Stomach (tissue), 8 donors: ENCODE measurements at regions not wholly inside any gene's neighbourhood (a gene's known extent, or its start where the extent isn't known, plus 50 kb on each side); places are given as distances from the start of the nearest gene placed in this dataset.

Experiments used
- DNase-seq, 2 donors: peaks; one replicate each; pipeline versions ENCODE4 v3.0.0 to v3.0.0-alpha.2; 2013 to 2019
- H3K27ac ChIP-seq, 5 donors: fragments of 200-600 bp in 4 of 5; sonication (generic) in 4 of 5; one replicate each; pipeline ENCODE4 v1.5.1; 2013 to 2019; ENCODE audit warnings: mild to moderate bottlenecking in 1 of 5, moderate library complexity in 1 of 5
- H3K27me3 ChIP-seq, 3 donors: fragments of 200-600 bp; sonication (generic); one replicate each; pipeline ENCODE4 v1.5.1; 2017 to 2019; ENCODE audit warnings: mixed run types in 1 of 3
- H3K36me3 ChIP-seq, 4 donors: fragments of 200-600 bp; sonication (generic); 1 replicate in 3 of 4; 2 replicates in 1 of 4; pipeline ENCODE4 v1.5.1; 2016 to 2019
- H3K4me1 ChIP-seq, 4 donors: fragments of 200-600 bp; sonication (generic); one replicate each; pipeline ENCODE4 v1.5.1; 2016 to 2019
- H3K4me3 ChIP-seq, 4 donors: fragments of 200-600 bp; sonication (generic) in 3 of 4; one replicate each; pipeline ENCODE4 v1.5.1; 2016 to 2019; ENCODE audit warnings: mild to moderate bottlenecking in 1 of 4
- H3K9me3 ChIP-seq, 4 donors: fragments of 200-600 bp; sonication (generic); one replicate each; pipeline ENCODE4 v1.5.1; 2016 to 2019
- CTCF ChIP-seq, 7 experiments: fragments of 450-650 bp in 4 of 7; fragments of 200-600 bp in 3 of 7; sonication (generic) in 3 of 7; IDR thresholded peaks; one replicate each; pipeline ENCODE4 v1.5.1; 2016 to 2019; ENCODE audit warnings: antibody characterized with exemption in 7 of 7, control low read depth in 2 of 7, mild to moderate bottlenecking in 1 of 7
- EP300 ChIP-seq: sonication (generic); formaldehyde crosslinking; IDR thresholded peaks from one replicate; pipeline ENCODE4 v1.6.1; 2017; ENCODE audit warnings: antibody characterized with exemption
- POLR2A ChIP-seq, 4 donors: fragments of 450-650 bp; IDR thresholded peaks; one replicate each; pipeline ENCODE4 v1.6.1; 2016; ENCODE audit warnings: antibody characterized with exemption in 4 of 4, control low read depth in 2 of 4, mild to moderate bottlenecking in 1 of 4, moderate library complexity in 1 of 4
- POLR2AphosphoS5 ChIP-seq, 3 donors: sonication (generic); formaldehyde crosslinking; IDR thresholded peaks; one replicate each; pipeline ENCODE4 v1.6.1; 2016; ENCODE audit warnings: antibody characterized with exemption in 3 of 3
- WGBS, 5 donors: extraction: QIAGEN DNeasy Blood & Tissue Kit in 3 of 5; methylation state at CpG; one replicate each; pipeline versions ENCODE4 v1.1.5 to v1.1.7; 2013 to 2018; 5-methylcytosine and 5-hydroxymethylcytosine counted together
- intact Hi-C: fragments of 100-400 bp; cut with DNase I; formaldehyde crosslinking; loops from one replicate; pipeline ENCODE4 v1.15.1; 2023; ENCODE audit warnings: low total_unique reads
- donor health status: healthy with polysubstance abuse.
- donor health status: Bipolar disorder and iron deficiency.
- donor health status: healthy.

GRCh38 chr5:51832934-51833470, 449.8 kb downstream of the ISL1 start:
- Histone ChIP-seq H3K36me3 (no peaks in the 10 kb centered on the region), H3K27me3 (no peaks in the 10 kb centered on the region), H3K27ac (no peak overlapping the region), H3K4me3 (no peak overlapping the region), H3K4me1 (no peaks in the 10 kb centered on the region), H3K9me3 (no peaks in the 10 kb centered on the region)
- no peak for TF ChIP-seq POLR2AphosphoS5 (IDR thresholded peaks at IDR 0.05)
- no peak for TF ChIP-seq POLR2A (IDR thresholded peaks at IDR 0.05)
- TF ChIP-seq EP300: no peak
- TF ChIP-seq CTCF (IDR thresholded peaks at IDR 0.05): no peak
- 84 to 90% (median 88%) methylated on average over 5 of the region's 5 CpGs for WGBS, 5 donors
- DNase-seq: no peak
- intact Hi-C loops: no loop called here

GRCh38 chr5:51838459-51838858, 455.2 kb downstream of the ISL1 start:
- TF ChIP-seq POLR2A (IDR thresholded peaks at IDR 0.05) (no peak), EP300 (no peak)
- H3K9me3 ChIP-seq: no peaks in the 10 kb centered on the region
- H3K27ac ChIP-seq: no peak overlapping the region
- intact Hi-C loops: no loop called here
- 80 to 90% (median 87%) methylated on average over 2 of the region's 2 CpGs for WGBS, 5 donors
- no peak for DNase-seq
- no peaks in the 10 kb centered on the region for H3K4me1 ChIP-seq
- H3K27me3 ChIP-seq: no peaks in the 10 kb centered on the region
- no peak overlapping the region for H3K4me3 ChIP-seq
- no peaks in the 10 kb centered on the region for H3K36me3 ChIP-seq

- WGBS, 5 donors: 91 to 94% (median 92%) methylated on average over 5 to 7 of the region's 7 CpGs
- H3K36me3 ChIP-seq: no peaks in the 10 kb centered on the region
- no peak for TF ChIP-seq POLR2AphosphoS5 (IDR thresholded peaks at IDR 0.05)
- no peak for TF ChIP-seq CTCF (IDR thresholded peaks at IDR 0.05)
- no peak for TF ChIP-seq EP300
- no peak for TF ChIP-seq POLR2A (IDR thresholded peaks at IDR 0.05)
- no peak overlapping the region for H3K27ac ChIP-seq
- no peak overlapping the region for H3K4me3 ChIP-seq
- intact Hi-C loops: no loop called here
- H3K4me1 ChIP-seq: no peaks in the 10 kb centered on the region
- no peaks in the 10 kb centered on the region for H3K9me3 ChIP-seq
- no peak for DNase-seq
- H3K27me3 ChIP-seq: no peaks in the 10 kb centered on the region
These were observed 460.6 kb downstream of the ISL1 start for GRCh38 chr5:51843893-51844292.

GRCh38 chr5:51846015-51846414, 462.8 kb downstream of the ISL1 start:
- no peaks in the 10 kb centered on the region for H3K4me1 ChIP-seq
- intact Hi-C loops: no loop called here
- no peak overlapping the region for H3K4me3 ChIP-seq
- no peak overlapping the region for H3K27ac ChIP-seq
- H3K9me3 ChIP-seq: no peaks in the 10 kb centered on the region
- H3K27me3 ChIP-seq: no peaks in the 10 kb centered on the region
- no peak for TF ChIP-seq CTCF (IDR thresholded peaks at IDR 0.05)
- no peak for TF ChIP-seq POLR2A (IDR thresholded peaks at IDR 0.05)
- TF ChIP-seq EP300: no peak
- TF ChIP-seq POLR2AphosphoS5 (IDR thresholded peaks at IDR 0.05): no peak
- no peaks in the 10 kb centered on the region for H3K36me3 ChIP-seq
- no peak for DNase-seq
- WGBS, 5 donors: 60 to 79% (median 70%) methylated on average over 2 of the region's 2 CpGs

GRCh38 chr5:51859624-51860023, 476.4 kb downstream of the ISL1 start:
- Histone ChIP-seq H3K27me3 (no peaks in the 10 kb centered on the region), H3K27ac (no peak overlapping the region), H3K9me3 (no peaks in the 10 kb centered on the region), H3K4me3 (no peak overlapping the region), H3K36me3 (no peaks in the 10 kb centered on the region), H3K4me1 (no peaks in the 10 kb centered on the region)
- WGBS, 5 donors: 74 to 86% (median 84%) methylated on average over 4 of the region's 4 CpGs
- TF ChIP-seq CTCF (IDR thresholded peaks at IDR 0.05) (no peak), POLR2AphosphoS5 (IDR thresholded peaks at IDR 0.05) (no peak), POLR2A (IDR thresholded peaks at IDR 0.05) (no peak), EP300 (no peak)
- no peak for DNase-seq
- intact Hi-C loops: no loop called here
